ENCODE measurements at regions not wholly inside any gene's neighbourhood (a gene's known extent, or its start where the extent isn't known, plus 50 kb on each side); places are given as distances from the start of the nearest gene placed in this dataset.

- TF ChIP-seq CTBP1 (IDR thresholded peaks at IDR 0.05; ENCODE audit: borderline replicate concordance) (no peak), BHLHE40 (IDR thresholded peaks at IDR 0.05; ENCODE audit: borderline replicate concordance) (no peak), LEF1 (IDR thresholded peaks at IDR 0.05; ENCODE audit: borderline replicate concordance) (no peak), HDGF (IDR thresholded peaks at IDR 0.05; ENCODE audit: borderline replicate concordance) (no peak), FOXK2 (IDR thresholded peaks at IDR 0.05) (no peak), SP1 (IDR thresholded peaks at IDR 0.05) (no peak), PKNOX1 (IDR thresholded peaks at IDR 0.05) (no peak), FOXM1 (IDR thresholded peaks at IDR 0.05; ENCODE audit: borderline replicate concordance) (no peak), ARNT (IDR thresholded peaks at IDR 0.05) (no peak), ELF4 (IDR thresholded peaks at IDR 0.05) (no peak)
These were observed 197.0 kb downstream of the CLIC5 start for GRCh38 chr6:45818655-45819054.
